Psoas muscle (tissue), 7 donors: ENCODE measurements at regions not wholly inside any gene's neighbourhood (a gene's known extent, or its start where the extent isn't known, plus 50 kb on each side); places are given as distances from the start of the nearest gene placed in this dataset.

Source experiments
- ATAC-seq, 4 donors: fragments of 200-7000 bp; cut with Tn5 transposase; one replicate each; pipeline ENCODE4 v1.9.1; 2020; ENCODE audit warnings: moderate library complexity in 3 of 4, mild to moderate bottlenecking in 2 of 4
- DNase-seq, 2 donors: peaks; one replicate each; pipeline ENCODE4 v3.0.0-alpha.2; 2020
- H3K27ac ChIP-seq: fragments of 200-600 bp; one replicate; pipeline ENCODE4 v1.8.0; 2022
- H3K27me3 ChIP-seq, 3 donors: fragments of 200-600 bp in 1 of 3; one replicate each; pipeline versions ENCODE4 v1.6.1 to v1.8.0; 2013 to 2022; ENCODE audit warnings: low read length in 2 of 3, mild to moderate bottlenecking in 2 of 3, moderate library complexity in 1 of 3; ENCODE audit not compliant: insufficient read depth in 3 of 3
- H3K36me3 ChIP-seq, 2 donors: fragments of 200-600 bp in 1 of 2; one replicate each; pipeline versions ENCODE4 v1.6.1 to v1.8.0; 2013 to 2022; ENCODE audit warnings: low read depth in 1 of 2, mild to moderate bottlenecking in 1 of 2, moderate library complexity in 1 of 2; ENCODE audit not compliant: insufficient read depth in 1 of 2
- H3K4me1 ChIP-seq: fragments of 200-600 bp; one replicate; pipeline ENCODE4 v1.8.0; 2022
- H3K4me3 ChIP-seq: fragments of 200-600 bp; one replicate; pipeline ENCODE4 v1.8.0; 2022; ENCODE audit warnings: mild to moderate bottlenecking
- H3K9me3 ChIP-seq: fragments of 200-600 bp; one replicate; pipeline ENCODE4 v1.8.0; 2022
- CTCF ChIP-seq: fragments of 200-600 bp; IDR thresholded peaks from one replicate; pipeline ENCODE4 v1.8.0; 2022; ENCODE audit warnings: antibody characterized with exemption
- WGBS, 3 donors: extraction: QIAGEN DNeasy Blood & Tissue Kit; methylation state at CpG; one replicate each; pipeline versions ENCODE4 v1.1.6 to v1.1.7; 2013; 5-methylcytosine and 5-hydroxymethylcytosine counted together
- intact Hi-C, 2 donors: fragments of 100-400 bp; cut with DNase I; formaldehyde crosslinking; loops; one replicate each; pipeline versions ENCODE4 v1.11.0 to v1.14.2; 2022
- donor health status: healthy with polysubstance abuse.
- donor health status: DM: no; HTN: no; CAD: no; lungs with moderate emphysema.
- donor health status: Bipolar disorder and iron deficiency.
- donor health status: healthy.
- donor health status: DM: yes; HTN: yes; CAD: no.
- donor health status: DM: no; HTN: no; CAD: no.
- donor health status: DM: yes; HTN: yes; CAD: no.

DNA sequence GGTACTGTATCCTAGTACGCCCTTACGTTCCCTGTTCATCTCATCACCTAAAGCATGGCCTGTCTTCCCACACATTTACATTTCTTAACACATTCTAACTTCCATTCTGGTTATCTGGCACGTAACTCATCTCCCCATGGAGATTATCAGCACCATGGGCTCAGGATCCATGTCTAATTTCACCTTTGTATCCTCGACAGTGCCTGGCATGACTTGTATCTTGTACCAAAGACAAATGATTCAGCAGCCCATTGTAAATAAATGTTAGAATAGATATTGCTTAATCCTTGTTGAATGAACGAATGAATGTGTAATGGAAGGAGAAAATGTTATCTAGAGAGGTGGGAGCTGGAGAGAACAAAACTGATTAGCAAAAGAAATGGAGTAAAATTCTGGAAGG lies 69.7 kb upstream of the TPM1 start:
- whole genome bisulfite sequencing, 3 donors: 67 to 83% (median 74%) methylated on average over 5 of the region's 5 CpGs
- H3K27me3 ChIP-seq: no peaks in the 10 kb centered on the region
- H3K4me3 ChIP-seq: no peak overlapping the region
- H3K36me3 ChIP-seq: no peaks in the 10 kb centered on the region
- no peaks in the 10 kb centered on the region for H3K9me3 ChIP-seq
- peaks cover 2% of the 10 kb centered on the region for H3K4me1 ChIP-seq
- no peak overlapping the region for H3K27ac ChIP-seq
- no peak for DNase-seq
- TF ChIP-seq CTCF: no peak
- ATAC-seq: no peak
- intact Hi-C loops: no loop called here

DNA sequence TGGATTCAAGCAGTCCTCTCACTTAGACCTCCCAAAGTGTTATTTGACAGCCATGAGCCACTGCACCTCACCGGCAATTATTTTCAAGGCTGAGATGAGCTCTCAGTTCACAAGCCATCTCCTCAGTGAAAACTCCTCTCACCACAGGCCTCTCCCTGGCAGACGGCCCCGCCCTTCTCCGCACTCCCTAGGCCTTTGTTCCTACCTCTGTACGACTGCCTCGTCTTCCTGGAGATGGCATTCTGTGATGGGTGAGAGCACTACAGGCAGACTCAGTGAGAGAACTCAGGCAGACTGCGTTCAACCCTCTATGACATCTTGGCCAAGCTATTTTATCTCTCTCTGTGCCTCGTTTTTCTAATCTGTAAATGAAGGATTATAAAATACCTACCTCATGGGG lies 67.0 kb upstream of the TPM1 start:
- Histone ChIP-seq H3K36me3 (no peaks in the 10 kb centered on the region), H3K27ac (no peak overlapping the region), H3K9me3 (no peaks in the 10 kb centered on the region), H3K4me1 (peaks cover 10% of the 10 kb centered on the region), H3K4me3 (no peak overlapping the region), H3K27me3 (no peaks in the 10 kb centered on the region)
- intact Hi-C loops: no loop called here
- ATAC-seq: no peak
- no peak for TF ChIP-seq CTCF
- no peak for DNase-seq
- WGBS, 3 donors: 68 to 90% (median 79%) methylated on average over 8 of the region's 8 CpGs

DNA sequence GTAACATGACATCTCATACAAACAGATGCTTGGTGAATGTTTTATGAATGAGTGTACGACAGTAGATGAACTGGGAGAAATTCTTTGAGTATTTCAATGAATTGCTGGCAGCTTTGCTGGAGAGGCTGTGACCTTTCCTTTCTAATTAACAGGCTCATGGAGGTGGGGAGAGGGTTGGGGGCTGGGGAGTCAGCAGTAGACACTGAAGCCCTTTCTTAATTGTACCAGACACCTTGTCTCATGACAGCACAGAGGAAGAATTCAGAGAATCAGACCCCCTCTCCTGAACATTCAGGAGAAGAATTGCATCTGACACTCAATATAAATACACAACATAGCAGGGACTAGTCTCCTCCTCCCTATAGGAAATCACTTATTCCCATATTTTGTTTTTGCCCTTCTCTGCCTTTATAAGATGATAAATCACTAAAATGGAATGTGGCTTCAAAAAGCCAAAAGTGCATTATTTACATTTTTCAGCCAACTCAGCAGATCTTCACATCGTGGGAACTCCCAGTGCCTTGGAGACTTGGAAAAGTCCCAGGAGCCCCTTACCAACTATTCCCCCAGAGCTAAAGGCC lies 66.2 kb upstream of the TPM1 start:
- Histone ChIP-seq H3K9me3 (no peaks in the 10 kb centered on the region), H3K27ac (no peak overlapping the region), H3K36me3 (no peaks in the 10 kb centered on the region), H3K4me3 (no peak overlapping the region), H3K4me1 (peaks cover 10% of the 10 kb centered on the region), H3K27me3 (no peaks in the 10 kb centered on the region)
- DNase-seq (no peak), ATAC-seq (no peak)
- WGBS, 3 donors: 42 to 62% (median 42%) methylated on average over 2 of the region's 2 CpGs
- TF ChIP-seq CTCF: no peak
- intact Hi-C loops: no loop called here

GRCh38 chr15:62977952-62978811 lies 64.4 kb upstream of the TPM1 start:
- Histone ChIP-seq H3K36me3 (no peaks in the 10 kb centered on the region), H3K4me1 (peaks cover 10% of the 10 kb centered on the region), H3K27me3 (no peaks in the 10 kb centered on the region), H3K27ac (peak overlapping the region; percentile 51), H3K9me3 (no peaks in the 10 kb centered on the region), H3K4me3 (no peak overlapping the region)
- WGBS, 3 donors: 40 to 50% (median 42%) methylated on average over 8 of the region's 8 CpGs
- ATAC-seq (peak; percentile 72 to 88 (median 84)), DNase-seq (no peak)
- intact Hi-C loops: no loop called here
- no peak for TF ChIP-seq CTCF
